GM23248 (cell line): ENCODE measurements at regions not wholly inside any gene's neighbourhood (a gene's known extent, or its start where the extent isn't known, plus 50 kb on each side); places are given as distances from the start of the nearest gene placed in this dataset.

Source experiments
- EZH2 ChIP-seq: fragments of 200-600 bp; sonication (generic); IDR thresholded peaks from 2 replicates; pipeline ENCODE4 v1.6.1; 2018; ENCODE audit warnings: antibody characterized with exemption, mild to moderate bottlenecking; ENCODE audit not compliant: insufficient read depth, poor library complexity, severe bottlenecking
- EZH2phosphoT487 ChIP-seq: fragments of 200-600 bp; sonication (generic); IDR thresholded peaks from 2 replicates; pipeline ENCODE4 v1.6.1; 2018; ENCODE audit warnings: antibody characterized with exemption, moderate library complexity, mild to moderate bottlenecking, low read depth; ENCODE audit not compliant: insufficient read depth

- TF ChIP-seq EZH2phosphoT487 = no peak
- TF ChIP-seq EZH2 = no peak
Measured at GRCh38 chrX:140440876-140441275, 64.0 kb downstream of the SOX3 start.
